Thyroid gland (tissue), 4 donors: ENCODE measurements at regions not wholly inside any gene's neighbourhood (a gene's known extent, or its start where the extent isn't known, plus 50 kb on each side); places are given as distances from the start of the nearest gene placed in this dataset.

Experiments
- DNase-seq, 2 donors: peaks; one replicate each; pipeline ENCODE4 v3.0.0-alpha.2; 2019
- H3K27ac ChIP-seq, 3 donors: fragments of 200-600 bp; sonication (generic); 1 replicate in 2 of 3; 2 replicates in 1 of 3; pipeline ENCODE4 v1.5.1; 2016 to 2019; ENCODE audit warnings: mild to moderate bottlenecking in 1 of 3, moderate library complexity in 1 of 3
- H3K27me3 ChIP-seq: fragments of 200-600 bp; sonication (generic); one replicate; pipeline ENCODE4 v1.5.1; 2019
- H3K36me3 ChIP-seq, 2 donors: fragments of 200-600 bp; sonication (generic); one replicate each; pipeline ENCODE4 v1.5.1; 2016 to 2019
- H3K4me1 ChIP-seq, 2 donors: fragments of 200-600 bp; sonication (generic); one replicate each; pipeline ENCODE4 v1.5.1; 2017 to 2019
- H3K4me3 ChIP-seq, 3 donors: fragments of 200-600 bp; sonication (generic); replicated peaks in 1 of 3; 1 replicate in 2 of 3; 2 replicates in 1 of 3; pipeline ENCODE4 v1.5.1; 2016; ENCODE audit warnings: mild to moderate bottlenecking in 1 of 3
- H3K9me3 ChIP-seq: fragments of 200-600 bp; sonication (generic); one replicate; pipeline ENCODE4 v1.5.1; 2017
- CTCF ChIP-seq, 6 experiments: fragments of 200-600 bp in 3 of 6; fragments of 450-650 bp in 3 of 6; sonication (generic) in 3 of 6; IDR thresholded peaks; one replicate each; pipeline ENCODE4 v1.5.1; 2016 to 2019; ENCODE audit warnings: antibody characterized with exemption in 6 of 6, mild to moderate bottlenecking in 2 of 6, inconsistent platforms in 1 of 6, moderate library complexity in 1 of 6
- POLR2A ChIP-seq, 2 donors: fragments of 450-650 bp; IDR thresholded peaks; one replicate each; pipeline ENCODE4 v1.6.1; 2017; ENCODE audit warnings: antibody characterized with exemption in 2 of 2, mild to moderate bottlenecking in 2 of 2, moderate library complexity in 1 of 2
- WGBS, 2 donors: methylation state at CpG; one replicate each; pipeline ENCODE4 v1.1.5; 2017; 5-methylcytosine and 5-hydroxymethylcytosine counted together
- intact Hi-C: fragments of 100-400 bp; cut with DNase I; formaldehyde crosslinking; loops from one replicate; pipeline ENCODE4 v1.15.1; 2023

DNA sequence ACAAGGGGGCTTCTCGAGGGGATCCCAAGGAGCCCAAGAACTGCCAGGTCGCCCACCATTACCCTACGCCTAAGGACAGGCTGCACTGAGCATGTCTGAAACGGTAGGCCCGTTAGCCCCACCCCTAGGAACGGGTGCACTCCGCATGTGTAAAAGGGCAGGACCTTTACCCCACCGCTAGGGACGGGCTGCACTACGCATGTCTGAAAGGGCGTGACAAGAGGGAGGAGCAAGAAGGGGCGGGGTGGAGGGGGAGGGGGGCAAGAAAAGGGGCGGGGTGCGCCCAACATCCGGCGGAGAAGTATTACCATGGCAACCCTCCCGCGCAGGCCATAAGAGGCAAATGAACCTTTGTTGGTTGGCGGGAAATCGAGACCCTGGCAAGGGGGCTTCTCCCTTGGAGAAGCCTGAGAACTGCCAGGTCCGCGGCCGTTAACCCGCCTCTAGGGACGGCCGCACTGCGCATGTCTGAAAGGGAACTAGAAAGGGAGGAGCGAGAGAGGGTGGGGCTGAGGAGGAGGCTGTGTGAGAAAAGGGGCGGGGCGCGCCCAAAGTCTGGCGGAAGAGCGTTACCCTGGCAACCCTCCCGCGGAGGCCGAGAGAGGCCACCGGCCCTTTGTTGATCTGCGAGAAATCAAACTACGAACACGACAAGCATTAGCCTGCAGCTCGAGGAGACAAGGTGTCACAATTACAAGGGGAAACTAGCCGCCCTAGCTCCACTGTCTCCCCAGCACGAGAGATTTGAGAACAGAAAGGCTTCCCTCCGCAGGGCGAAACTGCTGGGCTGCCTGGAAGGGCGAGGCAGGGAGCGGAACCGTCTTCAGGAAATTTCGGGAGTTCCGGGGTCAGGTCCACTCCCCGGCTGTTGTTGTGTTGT, 2046.8 kb downstream of the TP53TG3F start:
- H3K4me1 ChIP-seq = no peaks in the 10 kb centered on the region
- TF ChIP-seq POLR2A (IDR thresholded peaks at IDR 0.05) = no peak
- TF ChIP-seq CTCF (IDR thresholded peaks at IDR 0.05) = no peak
- no peak for DNase-seq
- intact Hi-C loops = no loop called here
- no peaks in the 10 kb centered on the region for H3K9me3 ChIP-seq
- no peak overlapping the region for H3K27ac ChIP-seq
- no peaks in the 10 kb centered on the region for H3K36me3 ChIP-seq
- 51 to 61% methylated on average over 51 of the region's 51 CpGs for WGBS, 2 donors
- H3K4me3 ChIP-seq = no peak overlapping the region
- no peaks in the 10 kb centered on the region for H3K27me3 ChIP-seq

GRCh38 chr16:35506898-35507194, 2047.4 kb downstream of the TP53TG3F start:
- Histone ChIP-seq H3K27ac (no peak overlapping the region), H3K4me1 (no peaks in the 10 kb centered on the region), H3K9me3 (no peaks in the 10 kb centered on the region), H3K36me3 (no peaks in the 10 kb centered on the region), H3K27me3 (no peaks in the 10 kb centered on the region), H3K4me3 (no peak overlapping the region)
- DNase-seq = no peak
- intact Hi-C loops = no loop called here
- TF ChIP-seq CTCF (IDR thresholded peaks at IDR 0.05) (no peak), POLR2A (IDR thresholded peaks at IDR 0.05) (no peak)
- 43 to 66% methylated on average over 16 of the region's 16 CpGs for WGBS, 2 donors

GRCh38 chr16:35510701-35511100, 2051.3 kb downstream of the TP53TG3F start:
- H3K36me3 ChIP-seq = no peaks in the 10 kb centered on the region
- H3K9me3 ChIP-seq = no peaks in the 10 kb centered on the region
- H3K4me3 ChIP-seq = no peak overlapping the region
- no peaks in the 10 kb centered on the region for H3K4me1 ChIP-seq
- TF ChIP-seq POLR2A (IDR thresholded peaks at IDR 0.05) = no peak
- intact Hi-C loops = no loop called here
- DNase-seq = no peak
- 52 to 54% methylated on average over 1 of the region's 1 CpG for WGBS, 2 donors
- H3K27ac ChIP-seq = no peak overlapping the region
- no peaks in the 10 kb centered on the region for H3K27me3 ChIP-seq

GRCh38 chr16:35516551-35516950, 2057.1 kb downstream of the TP53TG3F start:
- no peak for DNase-seq
- Histone ChIP-seq H3K36me3 (no peaks in the 10 kb centered on the region), H3K9me3 (no peaks in the 10 kb centered on the region), H3K4me3 (no peak overlapping the region), H3K27ac (no peak overlapping the region), H3K4me1 (no peaks in the 10 kb centered on the region), H3K27me3 (no peaks in the 10 kb centered on the region)
- no peak for TF ChIP-seq CTCF (IDR thresholded peaks at IDR 0.05)
- no peak for TF ChIP-seq POLR2A (IDR thresholded peaks at IDR 0.05)
- intact Hi-C loops = no loop called here

DNA sequence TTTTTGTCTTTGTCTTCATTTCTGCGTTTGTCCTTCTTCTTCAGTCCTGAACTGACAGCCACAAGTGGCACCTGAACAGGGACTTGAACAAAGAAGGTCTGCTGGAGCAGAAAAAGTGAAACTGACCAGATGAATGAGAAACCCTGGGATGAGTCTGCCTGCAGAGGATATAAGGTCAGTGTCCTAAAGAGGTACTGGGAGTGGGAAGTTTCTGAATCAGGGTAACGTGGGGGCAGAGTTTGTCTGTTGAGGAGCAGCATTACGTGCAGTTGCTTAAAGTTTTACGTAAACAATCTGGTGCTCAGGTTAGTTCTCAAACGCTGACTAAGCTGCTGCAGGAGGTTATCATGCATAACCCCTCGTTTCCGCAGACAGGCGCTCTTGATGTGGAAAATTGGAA, 2057.6 kb downstream of the TP53TG3F start:
- H3K4me1 ChIP-seq = no peaks in the 10 kb centered on the region
- no peaks in the 10 kb centered on the region for H3K9me3 ChIP-seq
- intact Hi-C loops = no loop called here
- WGBS, 2 donors = 70 to 77% methylated on average over 8 of the region's 8 CpGs
- H3K27ac ChIP-seq = no peak overlapping the region
- no peak for TF ChIP-seq POLR2A (IDR thresholded peaks at IDR 0.05)
- no peak for TF ChIP-seq CTCF (IDR thresholded peaks at IDR 0.05)
- no peak for DNase-seq
- H3K4me3 ChIP-seq = no peak overlapping the region
- H3K36me3 ChIP-seq = no peaks in the 10 kb centered on the region
- H3K27me3 ChIP-seq = no peaks in the 10 kb centered on the region
